ENCODE measurements at regions not wholly inside any gene's neighbourhood (a gene's known extent, or its start where the extent isn't known, plus 50 kb on each side); places are given as distances from the start of the nearest gene placed in this dataset.

DNA sequence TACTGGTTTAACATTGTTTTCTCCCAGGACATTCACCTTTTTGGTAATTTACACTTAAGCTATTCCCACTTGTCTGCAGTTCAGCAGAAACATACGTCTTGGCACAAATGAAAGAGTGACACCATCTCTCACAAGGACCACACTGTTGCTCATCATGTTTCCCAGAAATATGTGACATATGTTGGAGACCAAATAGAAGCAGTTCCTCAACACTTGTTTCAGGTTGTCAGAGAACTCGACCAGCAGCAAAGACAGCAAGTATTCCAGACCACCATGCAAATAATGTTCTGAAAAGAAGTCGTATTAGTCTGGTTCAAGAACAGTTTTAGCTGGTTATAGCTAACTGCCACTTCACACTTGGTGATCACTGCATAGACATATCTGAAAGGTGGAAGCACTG lies 81.3 kb upstream of the KLF6 start (continued):
- no peak for TF ChIP-seq SIX5 (IDR thresholded peaks at IDR 0.05; ENCODE audit: borderline replicate concordance in 1 of 2, insufficient read depth in 1 of 2, low read depth in 1 of 2, low read length in 2 of 2)
- no peak for TF ChIP-seq JUN (IDR thresholded peaks at IDR 0.05; ENCODE audit: borderline replicate concordance, low read depth, low read length)
- no peak for TF ChIP-seq JUN (CRISPR knock-in tag; IDR thresholded peaks at IDR 0.05; ENCODE audit: borderline replicate concordance)

DNA sequence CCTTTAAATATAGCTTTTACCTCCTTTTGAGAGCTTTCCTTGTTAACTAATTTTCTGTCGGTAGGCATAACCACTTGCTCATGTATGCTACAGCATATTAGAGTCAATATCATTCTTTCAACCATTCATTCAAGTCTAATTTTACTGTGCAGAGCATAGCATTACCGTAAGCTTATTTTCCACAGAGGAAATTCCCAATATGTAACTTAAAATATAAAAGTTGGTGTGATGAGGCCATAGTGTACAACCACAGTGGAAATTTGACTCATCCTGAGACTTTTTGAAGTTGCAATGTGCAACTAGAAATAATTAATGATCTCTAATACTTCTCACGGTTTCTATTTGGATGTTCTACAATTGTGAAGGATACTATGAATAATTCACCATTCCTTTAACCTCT lies 80.6 kb upstream of the KLF6 start:
- Histone ChIP-seq H3K4me1 (replicated peaks in 1 of 2; ENCODE audit: control insufficient read depth in 2 of 2, insufficient read depth in 2 of 2, low read length in 2 of 2) (peaks cover 0 to 4% of the 10 kb centered on the region in 2 experiments; a peak in 3 of 5 replicates), H4K20me1 (replicated peaks; ENCODE audit: control insufficient read depth, insufficient read depth, low read length) (no peaks in the 10 kb centered on the region), H3K4me2 (ENCODE audit: insufficient read depth, low read length) (no peak overlapping the region), H3K27ac (ENCODE audit: extremely low read depth, low read depth, low read length) (no peak overlapping the region), H3K36me3 (ENCODE audit: control insufficient read depth, insufficient read depth, low read length) (no peaks in the 10 kb centered on the region), H3K9ac (ENCODE audit: insufficient read depth in 1 of 2, low read depth in 2 of 2, low read length in 2 of 2) (no peak overlapping the region), H3K27me3 (ENCODE audit: control insufficient read depth in 2 of 2, insufficient read depth in 2 of 2, low read length in 2 of 2) (no peaks in the 10 kb centered on the region), H2AFZ (ENCODE audit: low read depth, low read length) (no peak overlapping the region), H3K79me2 (ENCODE audit: control insufficient read depth, insufficient read depth, low read length) (no peaks in the 10 kb centered on the region), H3K4me3 (no peak overlapping the region), H3K9me3 (replicated peaks; ENCODE audit: control insufficient read depth, insufficient read depth, low read depth, low read length) (no peaks in the 10 kb centered on the region), H3K9me1 (ENCODE audit: control insufficient read depth, insufficient read depth, low read length) (no peaks in the 10 kb centered on the region)
- intact Hi-C loops (cut with micrococcal nuclease): no loop called here
- in situ Hi-C loops (cut with MboI): no loop called here
- BruUV-seq (replicated peaks): no TSS peak
- WGBS (ENCODE audit: insufficient coverage, low coverage, missing lambda C conversion rate): 75% methylated on average over 3 of the region's 3 CpGs
- DNase-seq (ENCODE audit: extremely low read depth in 1 of 4, low spot score in 3 of 4) (no peak), FAIRE-seq (no peak), ATAC-seq (no peak)
- no peak for TF ChIP-seq CREB1 (IDR thresholded peaks at IDR 0.05)
- TF ChIP-seq CREB1 (CRISPR knock-in tag; IDR thresholded peaks at IDR 0.05): no peak
- TF ChIP-seq, protein P1, sequence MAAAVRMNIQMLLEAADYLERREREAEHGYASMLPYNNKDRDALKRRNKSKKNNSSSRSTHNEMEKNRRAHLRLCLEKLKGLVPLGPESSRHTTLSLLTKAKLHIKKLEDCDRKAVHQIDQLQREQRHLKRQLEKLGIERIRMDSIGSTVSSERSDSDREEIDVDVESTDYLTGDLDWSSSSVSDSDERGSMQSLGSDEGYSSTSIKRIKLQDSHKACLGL (CRISPR knock-in tag; IDR thresholded peaks at IDR 0.05; ENCODE audit: borderline replicate concordance, poor library complexity, severe bottlenecking): no peak
- no peak for TF ChIP-seq RBFOX2 (IDR thresholded peaks at IDR 0.05; ENCODE audit: low read depth, low read length)
- TF ChIP-seq YY1 (IDR thresholded peaks at IDR 0.05; ENCODE audit: borderline replicate concordance in 1 of 3, control insufficient read depth in 1 of 3, extremely low read depth in 1 of 3, insufficient read depth in 3 of 3, insufficient read length in 1 of 3, insufficient replicate concordance in 2 of 3, low read depth in 1 of 3, low read length in 2 of 3): no peak
- no peak for TF ChIP-seq FOXK2 (conservative IDR thresholded peaks at IDR 0.05 in 1 of 2, IDR thresholded peaks at IDR 0.05 in 1 of 2; ENCODE audit: low read depth in 2 of 2)
- no peak for TF ChIP-seq KAT2B (IDR thresholded peaks at IDR 0.05; ENCODE audit: low read depth, low read length)
- TF ChIP-seq, protein P2, sequence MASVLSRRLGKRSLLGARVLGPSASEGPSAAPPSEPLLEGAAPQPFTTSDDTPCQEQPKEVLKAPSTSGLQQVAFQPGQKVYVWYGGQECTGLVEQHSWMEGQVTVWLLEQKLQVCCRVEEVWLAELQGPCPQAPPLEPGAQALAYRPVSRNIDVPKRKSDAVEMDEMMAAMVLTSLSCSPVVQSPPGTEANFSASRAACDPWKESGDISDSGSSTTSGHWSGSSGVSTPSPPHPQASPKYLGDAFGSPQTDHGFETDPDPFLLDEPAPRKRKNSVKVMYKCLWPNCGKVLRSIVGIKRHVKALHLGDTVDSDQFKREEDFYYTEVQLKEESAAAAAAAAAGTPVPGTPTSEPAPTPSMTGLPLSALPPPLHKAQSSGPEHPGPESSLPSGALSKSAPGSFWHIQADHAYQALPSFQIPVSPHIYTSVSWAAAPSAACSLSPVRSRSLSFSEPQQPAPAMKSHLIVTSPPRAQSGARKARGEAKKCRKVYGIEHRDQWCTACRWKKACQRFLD (CRISPR knock-in tag; IDR thresholded peaks at IDR 0.05): no peak
- POLR2A ChIA-PET: interaction anchor here (0.6 to 1.9 kb wide), 3 partner anchors 13 to 123 kb away, joined by 3 to 11 read pairs (median 4); no protein-coding TSS in a partner anchor
- CTCF ChIA-PET (ENCODE audit: low intra/inter-chr PET ratio): no interaction called here

Measured in K562 (cell line).